ENCODE measurements at regions not wholly inside any gene's neighbourhood (a gene's known extent, or its start where the extent isn't known, plus 50 kb on each side); places are given as distances from the start of the nearest gene placed in this dataset.

- H3K4me2 ChIP-seq (ENCODE audit: insufficient read depth, insufficient read length, low read length) = no peak overlapping the region
- no peak overlapping the region for H2AFZ ChIP-seq (ENCODE audit: low read length)
- H4K20me1 ChIP-seq (ENCODE audit: control insufficient read depth, insufficient read depth, insufficient read length) = no peaks in the 10 kb centered on the region
- H3K56ac ChIP-seq (ENCODE audit: insufficient read length, low read depth, low read length) = no peak overlapping the region
- Mint-ChIP-seq H3K27ac (no peak overlapping the region), H3K27me3 (ENCODE audit: low read depth) (no peaks in the 10 kb centered on the region), H3K4me3 (no peak overlapping the region), H3K9me3 (no peaks in the 10 kb centered on the region), H3K4me1 (no peaks in the 10 kb centered on the region), H3K36me3 (ENCODE audit: insufficient read depth in 1 of 3, low read depth in 3 of 3) (no peaks in the 10 kb centered on the region)
- no peak overlapping the region for H3T11ph ChIP-seq (ENCODE audit: low read length)
- no peak overlapping the region for H2BK5ac ChIP-seq (ENCODE audit: insufficient read length, low read length)
- no peak overlapping the region for H4K91ac ChIP-seq (ENCODE audit: insufficient read length, low read depth, low read length)
- H3K18ac ChIP-seq (ENCODE audit: insufficient read length, low read depth, low read length) = no peak overlapping the region
- no peak overlapping the region for H2AK5ac ChIP-seq (ENCODE audit: insufficient read length, low read length)
- no peak overlapping the region for H3K14ac ChIP-seq (ENCODE audit: insufficient read depth, low read length)
- H3K4ac ChIP-seq (ENCODE audit: low read depth, low read length) = no peak overlapping the region
- no peak overlapping the region for H3K23ac ChIP-seq (ENCODE audit: insufficient read length, low read depth, low read length)
- no peak overlapping the region for H2BK20ac ChIP-seq (ENCODE audit: low read depth, low read length, poor library complexity, severe bottlenecking)
- H3K9me3 ChIP-seq (ENCODE audit: control insufficient read depth, low read depth, low read length) = no peaks in the 10 kb centered on the region
- no peak overlapping the region for H2BK15ac ChIP-seq (ENCODE audit: low read depth, low read length)
- DNase-seq = no peak
- H3K27ac ChIP-seq (ENCODE audit: insufficient read length, low read depth, low read length) = no peak overlapping the region
- no peaks in the 10 kb centered on the region for H3K79me1 ChIP-seq (ENCODE audit: insufficient read depth, low read depth, low read length, poor library complexity, severe bottlenecking)
- no CpG with 5 or more reads among the region's 2 CpGs for WGBS (ENCODE audit: extremely low coverage, insufficient read length, low lambda C conversion rate)
- no peak overlapping the region for H4K8ac ChIP-seq (replicated peaks; ENCODE audit: insufficient read length, low read depth, low read length)
- no peak overlapping the region for H2BK120ac ChIP-seq (ENCODE audit: low read depth, low read length, poor library complexity, severe bottlenecking)
- no peak overlapping the region for H2BK12ac ChIP-seq (ENCODE audit: insufficient read length, low read depth, low read length)
- H3K23me2 ChIP-seq (ENCODE audit: insufficient read length, low read depth, low read length, poor library complexity, severe bottlenecking) = no peaks in the 10 kb centered on the region
- no peak overlapping the region for H4K5ac ChIP-seq (ENCODE audit: insufficient read length, low read depth, low read length)
- H3K4me1 ChIP-seq (ENCODE audit: insufficient read depth, low read length) = no peaks in the 10 kb centered on the region
- no peak for TF ChIP-seq CTCF (conservative IDR thresholded peaks at IDR 0.05)
- no peak overlapping the region for H3K9ac ChIP-seq (ENCODE audit: extremely low read depth, insufficient read length, low read length)
- no peaks in the 10 kb centered on the region for H3K79me2 ChIP-seq (ENCODE audit: insufficient read depth, low read length)
- no peaks in the 10 kb centered on the region for H3K27me3 ChIP-seq (ENCODE audit: insufficient read depth, low read length)
Measured at GRCh38 chr3:21094686-21095085, 656.3 kb downstream of the ZNF385D start.

All from H9 (cell line).